Endodermal cell (in vitro differentiated cells): ENCODE measurements at regions not wholly inside any gene's neighbourhood (a gene's known extent, or its start where the extent isn't known, plus 50 kb on each side); places are given as distances from the start of the nearest gene placed in this dataset.

Experiments used
- DNase-seq: peaks from one replicate; pipeline ENCODE4 v3.0.0-alpha.2; 2017
- H3K27ac ChIP-seq: 2 replicates; pipeline ENCODE4 v1.5.1; 2013; ENCODE audit warnings: mild to moderate bottlenecking, low read depth, low read length, moderate library complexity
- H3K27me3 ChIP-seq: 2 replicates; pipeline ENCODE4 v1.6.1; 2013; ENCODE audit warnings: mild to moderate bottlenecking, low read length, moderate library complexity; ENCODE audit not compliant: insufficient read depth, control insufficient read depth, poor library complexity, severe bottlenecking
- H3K36me3 ChIP-seq: 2 replicates; pipeline ENCODE4 v1.7.0; 2013; ENCODE audit warnings: mild to moderate bottlenecking, low read length, moderate library complexity; ENCODE audit not compliant: control insufficient read depth, insufficient read depth
- H3K4me1 ChIP-seq: one replicate; pipeline ENCODE4 v1.7.0; 2013; ENCODE audit warnings: low read length; ENCODE audit not compliant: control insufficient read depth, insufficient read depth
- H3K4me3 ChIP-seq: 2 replicates; pipeline ENCODE4 v1.5.1; 2013; ENCODE audit warnings: mild to moderate bottlenecking, low read length, moderate library complexity
- H3K9ac ChIP-seq: 2 replicates; pipeline ENCODE4 v1.6.1; 2013; ENCODE audit warnings: mild to moderate bottlenecking, low read length, moderate library complexity; ENCODE audit not compliant: poor library complexity, severe bottlenecking; ENCODE audit errors: extremely low read depth
- H3K9me3 ChIP-seq: 2 replicates; pipeline ENCODE4 v1.6.1; 2013; ENCODE audit warnings: mild to moderate bottlenecking, low read length, moderate library complexity; ENCODE audit not compliant: control insufficient read depth
- H3K27ac Mint-ChIP-seq: 2 replicates; pipeline ENCODE4 v1.8.0; 2020; ENCODE audit warnings: mixed read lengths
- H3K27me3 Mint-ChIP-seq: 2 replicates; pipeline ENCODE4 v1.8.0; 2021; ENCODE audit warnings: mild to moderate bottlenecking, mixed read lengths; ENCODE audit not compliant: insufficient read depth
- H3K36me3 Mint-ChIP-seq: 2 replicates; pipeline ENCODE4 v1.8.0; 2020; ENCODE audit warnings: low read depth, mixed read lengths
- H3K4me1 Mint-ChIP-seq: 2 replicates; pipeline ENCODE4 v1.8.0; 2020; ENCODE audit warnings: mixed read lengths
- H3K4me3 Mint-ChIP-seq: 2 replicates; pipeline ENCODE4 v1.8.0; 2020; ENCODE audit warnings: mild to moderate bottlenecking, moderate library complexity, mixed read lengths
- H3K9me3 Mint-ChIP-seq: 2 replicates; pipeline ENCODE4 v1.8.0; 2020; ENCODE audit warnings: mild to moderate bottlenecking, mixed read lengths
- CTCF ChIP-seq: fragments of 200-600 bp; sonication (generic); conservative IDR thresholded peaks from 2 replicates; pipeline ENCODE4 v1.5.0; 2021; ENCODE audit warnings: antibody characterized with exemption, mild to moderate bottlenecking
- WGBS, 2 experiments: methylation state at CpG; one replicate each; pipeline versions ENCODE4 v1.1.5 to v1.1.7; 2013; ENCODE audit warnings: missing lambda C conversion rate in 2 of 2, mixed read lengths in 1 of 2; ENCODE audit not compliant: insufficient coverage in 1 of 2, insufficient read length in 1 of 2; 5-methylcytosine and 5-hydroxymethylcytosine counted together

- peaks cover 6% of the 10 kb centered on the region for H3K4me1 Mint-ChIP-seq
- H3K27ac Mint-ChIP-seq, result no peak overlapping the region
- no peaks in the 10 kb centered on the region for H3K9me3 Mint-ChIP-seq
- Histone ChIP-seq H3K9me3 (no peaks in the 10 kb centered on the region), H3K4me3 (no peak overlapping the region), H3K27me3 (no peaks in the 10 kb centered on the region), H3K27ac (no peak overlapping the region), H3K4me1 (no peaks in the 10 kb centered on the region), H3K36me3 (no peaks in the 10 kb centered on the region), H3K9ac (no peak overlapping the region)
- no peak for DNase-seq
- no peak for TF ChIP-seq CTCF
- H3K27me3 Mint-ChIP-seq, result no peaks in the 10 kb centered on the region
- no peak overlapping the region for H3K4me3 Mint-ChIP-seq
- no peaks in the 10 kb centered on the region for H3K36me3 Mint-ChIP-seq
Measured at GRCh38 chr17:70368011-70368410, 198.7 kb downstream of the KCNJ2 start.

- H3K4me1 ChIP-seq, result no peaks in the 10 kb centered on the region
- peaks cover 8% of the 10 kb centered on the region for H3K4me1 Mint-ChIP-seq
- H3K4me3 ChIP-seq, result no peak overlapping the region
- no peaks in the 10 kb centered on the region for H3K27me3 Mint-ChIP-seq
- no peaks in the 10 kb centered on the region for H3K27me3 ChIP-seq
- H3K9me3 ChIP-seq, result peaks cover 5% of the 10 kb centered on the region
- H3K36me3 ChIP-seq, result no peaks in the 10 kb centered on the region
- peaks cover 3% of the 10 kb centered on the region for H3K9me3 Mint-ChIP-seq
- H3K27ac Mint-ChIP-seq, result no peak overlapping the region
- no peaks in the 10 kb centered on the region for H3K36me3 Mint-ChIP-seq
- H3K9ac ChIP-seq, result no peak overlapping the region
- 97% methylated on average over 2 of the region's 2 CpGs; no CpG with 5 or more reads in 1 of the 2 experiments for WGBS, 2 experiments
- H3K4me3 Mint-ChIP-seq, result no peak overlapping the region
- no peak for TF ChIP-seq CTCF
- no peak for DNase-seq
- no peak overlapping the region for H3K27ac ChIP-seq
Measured at GRCh38 chr17:70369391-70369790, 200.1 kb downstream of the KCNJ2 start.

- no peaks in the 10 kb centered on the region for H3K27me3 ChIP-seq
- H3K9me3 ChIP-seq, result peaks cover 5% of the 10 kb centered on the region
- no peaks in the 10 kb centered on the region for H3K36me3 ChIP-seq
- no peaks in the 10 kb centered on the region for H3K36me3 Mint-ChIP-seq
- peaks cover 3% of the 10 kb centered on the region for H3K9me3 Mint-ChIP-seq
- H3K27me3 Mint-ChIP-seq, result no peaks in the 10 kb centered on the region
- DNase-seq, result no peak
- H3K4me3 ChIP-seq, result no peak overlapping the region
- no peak overlapping the region for H3K9ac ChIP-seq
- H3K4me1 ChIP-seq, result no peaks in the 10 kb centered on the region
- H3K4me1 Mint-ChIP-seq, result peaks cover 9% of the 10 kb centered on the region
- WGBS, 2 experiments, result 80 to 92% methylated on average over 1 to 3 of the region's 4 CpGs
- H3K27ac Mint-ChIP-seq, result no peak overlapping the region
- TF ChIP-seq CTCF, result no peak
- no peak overlapping the region for H3K27ac ChIP-seq
- no peak overlapping the region for H3K4me3 Mint-ChIP-seq
Measured at GRCh38 chr17:70370816-70371215, 201.5 kb downstream of the KCNJ2 start.
